ENCODE measurements at regions not wholly inside any gene's neighbourhood (a gene's known extent, or its start where the extent isn't known, plus 50 kb on each side); places are given as distances from the start of the nearest gene placed in this dataset.

DNA sequence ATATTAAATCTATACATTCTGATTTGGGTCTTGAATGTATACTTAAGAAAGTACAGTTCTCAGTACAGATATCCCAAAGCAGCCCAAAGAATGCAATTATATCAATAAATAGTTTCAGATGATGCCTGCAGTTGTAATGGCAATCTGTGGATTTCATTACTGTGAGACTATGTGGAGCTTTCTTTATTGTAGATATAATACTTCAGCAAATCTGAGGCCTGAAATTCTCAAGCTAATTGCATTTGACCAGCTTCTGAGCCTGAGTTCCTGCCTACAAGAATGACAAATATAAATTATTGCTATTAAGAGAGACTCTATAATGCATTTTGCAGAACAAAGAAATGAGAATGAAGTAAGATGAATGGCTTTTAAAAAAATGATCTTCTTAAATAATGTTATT is 320.3 kb downstream of the DKK2 start:
- ChIA-PET POLR2A (no interaction called here), CTCF (no interaction called here)
- H3K4me3 ChIP-seq (ENCODE audit: low read depth, low read length): no peak overlapping the region
- TF ChIP-seq, protein P1, sequence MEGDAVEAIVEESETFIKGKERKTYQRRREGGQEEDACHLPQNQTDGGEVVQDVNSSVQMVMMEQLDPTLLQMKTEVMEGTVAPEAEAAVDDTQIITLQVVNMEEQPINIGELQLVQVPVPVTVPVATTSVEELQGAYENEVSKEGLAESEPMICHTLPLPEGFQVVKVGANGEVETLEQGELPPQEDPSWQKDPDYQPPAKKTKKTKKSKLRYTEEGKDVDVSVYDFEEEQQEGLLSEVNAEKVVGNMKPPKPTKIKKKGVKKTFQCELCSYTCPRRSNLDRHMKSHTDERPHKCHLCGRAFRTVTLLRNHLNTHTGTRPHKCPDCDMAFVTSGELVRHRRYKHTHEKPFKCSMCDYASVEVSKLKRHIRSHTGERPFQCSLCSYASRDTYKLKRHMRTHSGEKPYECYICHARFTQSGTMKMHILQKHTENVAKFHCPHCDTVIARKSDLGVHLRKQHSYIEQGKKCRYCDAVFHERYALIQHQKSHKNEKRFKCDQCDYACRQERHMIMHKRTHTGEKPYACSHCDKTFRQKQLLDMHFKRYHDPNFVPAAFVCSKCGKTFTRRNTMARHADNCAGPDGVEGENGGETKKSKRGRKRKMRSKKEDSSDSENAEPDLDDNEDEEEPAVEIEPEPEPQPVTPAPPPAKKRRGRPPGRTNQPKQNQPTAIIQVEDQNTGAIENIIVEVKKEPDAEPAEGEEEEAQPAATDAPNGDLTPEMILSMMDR (IDR thresholded peaks at IDR 0.05; ENCODE audit: insufficient read depth, low read length, missing control alignments): no peak
- no peak for DNase-seq (ENCODE audit: low read depth, low spot score)

DNA sequence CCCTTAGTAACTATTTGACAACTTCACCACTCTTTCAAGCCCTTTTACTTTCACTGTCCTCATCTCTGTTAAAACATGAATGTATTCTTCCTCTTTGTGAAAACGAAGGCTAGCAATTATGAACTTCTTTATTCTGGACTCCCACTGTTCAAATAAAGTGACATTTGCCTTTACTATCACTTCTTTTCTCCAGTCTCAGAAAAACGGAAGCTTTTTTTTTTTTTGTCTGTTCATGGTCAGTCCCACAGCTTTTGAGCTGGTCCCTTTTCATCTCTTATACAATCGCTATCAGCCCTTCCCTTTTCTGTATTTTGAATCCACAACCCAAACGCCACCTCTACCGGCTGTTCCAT is 327.7 kb downstream of the DKK2 start:
- CTCF ChIA-PET: no interaction called here
- no peak for DNase-seq (ENCODE audit: low read depth, low spot score)
- H3K4me3 ChIP-seq (ENCODE audit: low read depth, low read length): no peak overlapping the region
- POLR2A ChIA-PET: no interaction called here
- TF ChIP-seq, protein P1 (IDR thresholded peaks at IDR 0.05; ENCODE audit: insufficient read depth, low read length, missing control alignments): no peak

DNA sequence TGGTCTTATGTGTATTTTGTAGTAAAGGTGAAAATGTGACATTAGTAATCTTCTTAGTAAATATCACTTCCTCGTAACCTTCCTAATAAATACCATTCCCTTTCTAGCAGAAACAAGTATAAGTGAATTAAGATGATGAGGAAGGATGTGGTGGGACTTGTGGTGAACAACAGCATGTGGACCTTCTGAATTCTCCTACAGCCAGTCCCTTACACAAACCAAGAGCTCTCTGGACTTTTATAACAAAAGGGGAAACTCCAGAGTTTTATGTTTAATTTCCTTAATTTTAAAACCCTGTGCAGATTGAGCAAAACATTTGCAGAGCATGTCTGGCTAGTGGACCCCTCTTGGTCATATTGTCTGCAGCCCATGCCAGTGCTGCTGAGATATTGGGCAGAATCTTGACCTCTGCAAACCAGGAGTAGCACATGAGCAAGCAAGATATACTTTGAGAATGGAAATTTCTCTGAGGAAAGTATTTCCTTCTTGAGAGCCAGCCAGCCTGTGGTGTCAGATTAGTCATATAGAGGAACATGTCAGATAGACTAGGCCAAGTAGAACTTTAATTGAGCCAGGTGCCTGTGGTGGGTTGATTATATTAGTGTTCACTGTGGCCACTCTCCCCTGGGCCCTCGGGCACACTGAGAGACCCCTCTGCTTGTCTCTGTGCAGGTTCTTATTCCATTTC is 328.2 kb downstream of the DKK2 start:
- TF ChIP-seq, protein P1 (IDR thresholded peaks at IDR 0.05; ENCODE audit: insufficient read depth, low read length, missing control alignments): no peak
- DNase-seq (ENCODE audit: low read depth, low spot score): peak; percentile 19
- no peak overlapping the region for H3K4me3 ChIP-seq (ENCODE audit: low read depth, low read length)
- ChIA-PET CTCF (no interaction called here), POLR2A (no interaction called here)

DNA sequence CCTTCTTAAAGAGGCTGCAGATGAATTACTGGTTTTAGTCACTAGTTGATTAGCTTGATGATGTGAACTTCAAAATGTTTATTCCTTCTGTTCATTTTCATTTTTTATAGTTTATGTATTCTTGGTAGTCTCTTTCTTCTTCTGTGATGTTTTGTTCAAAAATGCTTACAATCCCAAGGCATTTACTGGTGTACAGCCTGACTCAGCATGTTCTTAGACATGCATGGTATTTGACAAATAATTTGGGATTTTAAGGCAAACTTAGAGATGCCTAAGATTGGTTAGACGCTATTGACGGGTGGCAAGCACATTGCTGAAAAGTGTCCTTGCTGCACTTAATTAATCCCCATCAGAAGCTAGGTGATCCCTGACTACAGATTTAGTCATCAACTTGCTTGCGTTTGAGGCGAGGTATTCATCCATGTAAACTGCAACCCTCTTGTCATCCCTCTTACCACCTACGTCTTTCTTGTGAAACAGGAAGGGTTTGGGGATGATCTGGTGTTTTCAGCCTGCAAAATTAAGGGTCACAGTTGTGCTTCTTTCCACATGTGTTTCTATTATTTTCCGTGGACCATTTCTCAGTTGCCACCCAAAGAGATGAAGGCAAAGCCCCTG is 331.8 kb downstream of the DKK2 start:
- DNase-seq (ENCODE audit: low read depth, low spot score): no peak
- no peak overlapping the region for H3K4me3 ChIP-seq (ENCODE audit: low read depth, low read length)
- TF ChIP-seq, protein P1 (IDR thresholded peaks at IDR 0.05; ENCODE audit: insufficient read depth, low read length, missing control alignments): no peak
- ChIA-PET CTCF (no interaction called here), POLR2A (interaction anchor here (1.0 kb wide), 1 partner anchor 9 kb away, joined by 4 read pairs; no protein-coding TSS in a partner anchor)

DNA sequence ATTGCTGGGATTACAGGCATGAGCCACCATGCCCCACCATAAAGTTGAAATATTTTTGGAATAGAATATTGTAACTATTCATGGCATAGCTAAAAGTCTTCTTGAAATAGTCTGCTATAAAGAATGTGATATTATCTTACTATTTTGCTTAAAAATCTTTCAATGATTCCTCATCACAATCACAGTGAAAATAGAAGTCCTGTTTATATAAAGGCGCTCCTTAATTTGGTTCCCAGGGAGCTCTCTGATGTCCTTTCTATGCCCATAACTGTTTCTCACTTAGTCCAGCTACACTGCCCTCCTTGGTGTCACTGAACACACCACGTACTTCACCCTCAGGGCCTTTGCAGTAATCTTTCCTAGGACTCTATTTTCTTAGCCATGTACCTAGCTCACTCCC is 331.7 kb upstream of the GIMD1 start:
- no peak for DNase-seq (ENCODE audit: low read depth, low spot score)
- no peak overlapping the region for H3K4me3 ChIP-seq (ENCODE audit: low read depth, low read length)
- CTCF ChIA-PET: interaction anchor here (2.8 kb wide), 1 partner anchor 9 kb away, joined by 11 read pairs; no protein-coding TSS in a partner anchor
- POLR2A ChIA-PET: no interaction called here
- TF ChIP-seq, protein P1 (IDR thresholded peaks at IDR 0.05; ENCODE audit: insufficient read depth, low read length, missing control alignments): no peak

DNA sequence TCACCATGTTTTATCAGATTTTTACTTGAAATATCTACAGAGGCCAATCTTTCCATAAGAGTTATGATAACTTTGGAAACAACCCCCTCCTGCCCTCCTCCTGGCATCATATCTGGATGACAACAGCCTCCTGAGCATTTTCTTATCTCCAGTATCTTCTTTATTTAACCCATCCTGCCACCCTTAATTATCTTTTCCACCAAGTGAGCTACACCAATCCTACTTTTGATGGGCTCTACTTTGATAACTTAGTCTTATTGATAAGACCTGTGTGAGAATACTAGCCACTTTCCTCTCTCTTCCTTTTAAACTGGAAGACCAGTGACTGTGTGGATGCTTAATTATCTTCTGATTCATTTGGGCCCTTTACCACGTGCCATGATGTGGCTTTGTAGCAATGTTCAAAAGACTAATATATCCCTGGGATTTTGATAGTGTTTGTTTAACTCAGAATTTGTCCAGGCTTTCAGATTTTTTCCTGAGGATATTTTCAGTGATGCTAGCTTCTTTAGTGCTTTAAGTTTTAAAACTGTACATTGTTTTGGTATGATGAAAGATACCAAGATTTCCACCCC is 330.1 kb upstream of the GIMD1 start:
- ChIA-PET CTCF (interaction anchor here (0.8 to 2.8 kb wide), 5 partner anchors 8 to 110 kb away, joined by 3 to 11 read pairs (median 3); no protein-coding TSS in a partner anchor), POLR2A (no interaction called here)
- DNase-seq (ENCODE audit: low read depth, low spot score): no peak
- TF ChIP-seq, protein P1 (IDR thresholded peaks at IDR 0.05; ENCODE audit: insufficient read depth, low read length, missing control alignments): no peak
- no peak overlapping the region for H3K4me3 ChIP-seq (ENCODE audit: low read depth, low read length)
